GM19043 (cell line): ENCODE measurements at regions not wholly inside any gene's neighbourhood (a gene's known extent, or its start where the extent isn't known, plus 50 kb on each side); places are given as distances from the start of the nearest gene placed in this dataset.
A peak's percentile ranks its signal among the peaks of the same experiment; 100 is the strongest.

Source experiments
- ATAC-seq: cut with Tn5 transposase; IDR thresholded peaks from one replicate; pipeline ENCODE4 v1.9.1; 2021; ENCODE audit warnings: low read depth; ENCODE audit not compliant: unreplicated experiment

DNA sequence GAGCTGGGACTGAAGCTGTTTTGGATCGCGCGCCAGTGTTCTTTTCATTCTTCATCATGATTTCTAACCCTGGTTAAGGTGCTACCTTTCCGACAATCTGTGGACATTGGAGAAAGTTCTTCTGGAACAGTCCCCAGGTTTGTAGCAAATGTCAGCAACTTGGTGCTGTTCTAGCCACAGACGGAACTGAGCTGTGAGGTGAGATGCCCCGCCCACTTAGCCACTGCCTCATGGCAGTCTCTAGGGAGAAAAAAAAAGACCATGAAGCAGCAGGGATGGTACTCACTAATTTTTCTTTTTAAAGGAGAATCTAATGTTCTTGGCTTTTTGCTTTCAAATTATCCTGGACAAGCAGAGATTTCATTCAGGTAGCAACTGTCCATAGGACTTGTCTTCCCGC, 72.1 kb upstream of the STK32A start:
- ATAC-seq: no peak

DNA sequence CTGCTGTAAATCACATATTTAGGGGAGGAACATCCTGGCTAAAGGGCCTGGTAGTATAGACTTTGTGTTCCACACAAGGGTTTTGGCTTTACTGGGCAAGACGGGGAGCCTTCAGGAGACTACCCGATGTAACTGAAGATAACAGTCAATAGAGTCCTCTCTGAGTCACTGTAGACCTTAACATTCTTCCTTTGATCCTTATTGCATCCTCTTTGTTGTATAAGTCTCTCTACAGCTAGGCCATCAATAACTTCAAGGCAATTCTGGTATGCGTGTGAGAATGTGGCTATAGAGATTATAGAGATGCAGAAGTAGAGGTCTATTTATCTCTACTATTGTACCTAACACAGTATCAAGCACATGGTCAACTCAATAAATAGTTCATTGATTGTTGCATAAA, 67.3 kb upstream of the STK32A start:
- ATAC-seq: no peak

DNA sequence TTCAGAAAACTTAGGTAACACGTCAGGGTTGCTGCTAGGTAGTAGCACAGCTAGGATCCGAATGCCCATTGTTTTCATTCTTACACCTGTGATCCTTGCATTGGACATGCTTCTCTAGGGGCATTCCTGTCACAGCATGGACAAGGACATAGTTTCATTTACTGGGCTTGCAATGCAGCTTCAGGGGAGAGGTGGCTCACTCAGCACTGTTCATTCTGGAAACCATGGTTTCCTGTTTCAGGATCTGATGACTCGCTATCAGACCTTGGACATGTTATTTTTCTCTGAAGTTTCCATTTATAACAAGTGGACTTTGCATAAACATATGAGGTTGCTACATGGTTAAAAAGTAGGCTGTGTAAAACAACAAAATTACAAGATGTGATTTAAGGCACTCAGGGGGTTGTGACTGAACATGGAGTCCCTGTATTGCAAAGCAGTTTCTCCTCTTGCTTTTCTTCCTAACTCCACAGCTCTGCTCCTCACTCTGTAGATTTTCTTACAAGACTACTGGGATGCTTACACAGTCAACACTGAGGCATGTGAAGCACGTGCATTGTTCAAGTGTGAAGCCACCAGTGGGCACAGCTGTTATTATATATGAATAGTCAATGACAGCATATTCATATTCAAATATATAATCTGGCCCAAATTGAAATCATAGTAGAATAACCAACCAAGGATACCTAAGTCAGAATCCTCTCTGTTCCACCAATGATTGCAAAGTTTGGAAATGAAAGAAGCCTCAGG, 66.1 kb upstream of the STK32A start:
- no peak for ATAC-seq

DNA sequence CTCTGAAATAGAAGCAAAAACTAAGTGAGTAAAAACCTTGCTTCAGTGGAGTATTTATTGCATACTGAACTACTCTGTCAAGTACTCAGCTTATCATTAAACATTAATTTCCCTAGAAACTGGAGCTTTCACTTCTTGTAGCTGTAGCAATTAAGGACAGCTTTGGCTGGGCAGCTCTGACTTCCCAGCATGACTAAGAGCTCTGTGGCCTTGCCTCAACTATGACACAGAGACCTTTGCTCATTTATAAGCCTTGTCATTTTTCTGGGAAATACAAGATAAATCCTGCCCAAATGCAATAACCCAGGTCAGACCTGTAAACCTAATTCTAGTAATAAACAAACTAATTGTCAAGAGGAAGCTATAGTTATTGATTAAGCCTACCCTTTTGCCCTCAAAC, 65.4 kb upstream of the STK32A start:
- ATAC-seq: peak; percentile 63

DNA sequence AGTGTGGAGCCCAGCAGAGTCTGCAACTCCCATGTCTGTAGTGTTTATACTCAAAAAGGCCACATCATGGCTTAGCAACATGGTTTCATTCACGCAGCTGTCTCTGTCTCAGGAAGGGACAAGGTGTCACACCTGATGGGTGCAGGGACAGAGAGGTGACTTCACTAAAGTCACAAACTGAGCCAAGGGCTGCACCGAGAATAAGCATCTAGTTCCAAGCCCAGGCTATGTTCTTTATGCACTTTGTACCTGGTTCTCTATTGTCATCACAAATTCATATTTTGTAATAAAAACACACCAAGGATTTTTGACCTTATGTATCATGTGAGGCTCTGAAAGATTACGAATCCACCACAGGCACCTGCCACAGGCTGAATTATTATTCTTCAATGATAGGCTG, 64.9 kb upstream of the STK32A start:
- peak; percentile 22 for ATAC-seq

DNA sequence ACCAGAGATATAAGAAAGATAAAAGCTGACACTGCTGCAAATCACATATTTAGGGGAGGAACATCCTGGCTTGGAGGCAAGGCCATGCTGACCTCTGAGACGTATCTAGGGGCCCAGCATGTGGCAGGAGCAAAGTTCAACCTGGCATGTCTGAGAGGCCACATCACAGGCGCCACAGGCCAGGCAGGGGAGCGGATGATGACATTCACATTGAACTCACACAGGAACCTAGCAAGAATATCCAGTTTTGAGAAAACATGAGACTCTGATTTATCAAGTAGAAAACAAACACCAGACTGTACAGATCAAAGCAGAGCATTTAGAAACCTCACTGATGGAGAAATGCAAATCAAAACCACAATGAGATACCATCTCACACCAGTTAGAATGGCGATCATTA, 64.2 kb upstream of the STK32A start:
- ATAC-seq: peak; percentile 63

DNA sequence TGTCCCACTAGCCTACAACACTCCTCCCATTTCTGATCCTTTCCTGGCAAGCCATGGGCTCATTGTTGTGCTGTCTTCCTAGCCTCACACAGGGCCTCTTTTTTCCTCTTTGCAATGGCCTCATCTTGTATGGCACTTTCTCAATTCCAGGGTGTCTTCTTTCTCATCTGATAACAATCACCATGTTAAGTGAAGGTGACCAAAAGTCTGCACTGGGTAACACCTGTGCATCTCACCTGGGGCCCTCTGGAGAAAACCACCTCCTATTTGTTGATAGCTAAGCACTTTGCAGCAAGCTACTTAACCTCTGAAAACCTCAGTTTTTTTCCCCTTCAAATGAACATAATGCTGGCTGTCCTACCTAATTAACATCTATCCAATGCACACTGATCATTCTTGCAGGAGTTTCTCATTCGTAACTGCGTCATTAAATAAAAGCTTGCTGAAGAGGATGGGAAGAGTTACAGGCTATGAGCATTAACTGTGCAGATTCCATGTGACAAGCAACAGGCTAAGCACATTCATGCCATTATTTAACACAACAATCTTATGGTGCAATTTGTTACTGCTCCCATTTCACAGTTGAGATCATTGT, 60.1 kb upstream of the STK32A start:
- ATAC-seq: no peak

DNA sequence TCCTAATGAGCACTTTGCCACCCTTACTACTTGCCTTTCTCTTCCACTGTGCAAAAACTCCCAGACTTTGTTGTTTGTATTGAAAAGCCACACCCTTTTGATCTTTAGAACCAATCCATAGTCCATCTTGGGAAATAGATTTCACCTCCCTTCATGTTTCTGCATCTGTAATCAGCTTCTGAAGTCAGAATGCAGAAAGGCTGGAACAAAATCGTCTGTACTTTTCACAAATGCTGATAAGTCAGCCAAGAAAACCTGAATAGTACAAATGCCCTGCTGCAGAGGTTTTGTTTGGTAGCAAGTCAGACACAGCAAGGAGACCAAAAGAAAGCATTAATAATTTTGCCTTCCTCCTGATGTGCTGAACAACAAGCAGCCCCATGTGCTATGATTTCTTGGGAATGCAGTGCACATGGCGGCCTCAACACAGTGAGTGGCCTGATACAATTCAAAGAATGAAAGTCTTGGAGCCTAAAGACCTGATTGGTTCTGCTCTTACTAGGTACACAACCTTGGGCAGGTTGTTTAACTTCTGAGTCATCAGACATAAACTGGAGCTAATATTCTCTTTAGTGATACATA, 59.2 kb upstream of the STK32A start:
- ATAC-seq: no peak

DNA sequence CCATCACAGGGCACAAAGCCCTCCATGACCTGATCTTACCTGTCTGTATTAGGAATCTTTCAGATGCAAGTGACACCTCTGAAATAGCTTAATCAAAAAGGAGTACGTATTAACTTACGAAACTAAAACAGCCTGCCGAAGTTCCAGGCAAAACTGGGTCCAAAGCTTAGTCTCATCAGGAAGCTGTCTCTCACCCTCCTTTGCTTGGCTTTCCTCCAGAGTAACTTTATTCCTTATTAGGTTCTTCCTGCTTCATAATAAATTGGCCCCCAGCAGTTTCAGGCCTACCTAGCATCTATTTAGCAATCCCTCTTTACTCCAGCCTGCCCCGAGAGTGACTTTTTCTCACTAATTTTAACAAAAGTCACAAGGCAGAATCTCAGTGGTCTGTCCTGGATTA, 58.4 kb upstream of the STK32A start:
- ATAC-seq: no peak

DNA sequence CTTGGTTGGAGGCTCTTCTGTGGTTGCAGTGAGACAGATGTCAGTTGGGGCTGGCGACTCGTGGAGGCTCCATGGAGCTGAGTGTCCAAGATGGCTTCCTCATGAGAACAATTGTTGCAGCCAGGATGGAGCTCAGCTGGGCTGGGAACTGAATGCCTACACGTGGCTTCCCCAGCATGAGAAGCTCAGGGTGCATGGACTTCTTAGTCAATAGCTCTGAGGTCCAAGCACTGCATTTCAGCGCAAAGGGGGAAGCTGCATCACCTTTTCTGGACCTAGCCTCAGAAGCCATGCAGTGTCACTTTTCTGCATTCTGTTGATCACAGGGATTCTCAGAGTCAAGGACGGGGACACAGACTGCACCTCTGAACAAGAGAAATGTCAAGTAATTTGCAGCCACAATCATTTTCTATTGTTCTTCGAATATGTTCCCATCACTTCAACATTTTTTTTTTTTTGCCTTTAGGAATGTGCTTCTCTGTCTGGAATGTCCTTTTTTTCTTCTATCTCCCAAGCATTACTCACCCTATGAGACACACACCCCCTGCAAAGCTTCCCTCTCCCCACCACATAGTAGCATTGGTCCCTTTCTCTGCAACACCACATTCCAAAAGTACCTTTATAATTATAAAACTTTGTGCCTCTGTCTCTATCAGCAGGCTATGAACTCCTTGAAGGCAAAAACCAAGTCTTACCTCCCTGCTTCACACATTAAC, 57.5 kb upstream of the STK32A start:
- no peak for ATAC-seq

DNA sequence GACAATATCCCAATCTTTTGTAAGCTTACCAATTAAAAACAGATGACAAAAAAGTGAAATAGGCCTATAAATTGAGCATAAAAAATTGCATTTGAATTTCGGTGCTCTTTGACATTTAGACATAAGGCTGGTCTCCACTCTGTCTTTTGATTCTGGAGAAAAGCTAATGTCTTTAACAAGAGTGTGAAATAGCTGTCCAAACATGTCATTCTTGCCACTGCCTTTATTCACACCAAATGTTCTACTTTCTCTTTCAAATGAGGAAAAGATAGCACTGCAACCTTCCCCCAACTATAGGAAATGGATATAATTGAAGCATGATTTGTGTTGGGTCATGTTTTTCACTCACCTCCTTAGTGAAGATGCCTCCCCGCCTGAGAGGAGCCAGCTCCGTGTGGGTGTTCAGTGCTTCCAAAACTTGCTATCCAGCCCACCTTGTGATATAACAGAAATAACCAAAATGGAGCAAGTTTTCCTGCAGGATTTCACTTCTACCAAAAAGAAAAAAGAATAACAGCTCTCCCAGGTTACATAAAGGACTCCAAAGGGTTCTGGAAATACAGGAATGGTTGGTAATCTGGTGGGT, 55.2 kb upstream of the STK32A start:
- no peak for ATAC-seq

DNA sequence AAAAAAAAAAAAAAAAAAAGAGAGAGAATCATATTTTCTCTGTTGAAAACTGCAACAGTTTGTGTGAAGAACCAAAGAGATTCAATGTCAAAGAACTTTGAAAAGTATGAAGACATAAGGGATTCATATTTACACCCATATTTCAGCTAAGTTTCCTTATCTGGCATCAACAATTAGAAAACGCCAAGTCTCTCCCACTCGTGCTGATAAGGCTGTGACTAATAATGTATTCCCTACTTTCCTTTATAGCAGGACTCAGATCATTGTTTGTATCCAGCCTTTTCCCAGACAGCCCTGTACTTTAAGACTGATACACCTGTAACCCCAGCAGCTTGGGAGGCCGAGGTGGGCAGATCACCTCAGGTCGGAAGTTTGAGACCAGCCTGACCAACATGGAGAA, 54.1 kb upstream of the STK32A start:
- no peak for ATAC-seq
